ENCODE measurements at regions not wholly inside any gene's neighbourhood (a gene's known extent, or its start where the extent isn't known, plus 50 kb on each side); places are given as distances from the start of the nearest gene placed in this dataset.

GRCh38 chr1:189431447-189431846 is 1046.2 kb downstream of the BRINP3 start:
- H3K36me3 Mint-ChIP-seq (ENCODE audit: insufficient read depth), result no peaks in the 10 kb centered on the region
- peaks cover 4% of the 10 kb centered on the region for H3K4me1 Mint-ChIP-seq (ENCODE audit: low read depth)
- no peak overlapping the region for H3K27ac Mint-ChIP-seq
- no peaks in the 10 kb centered on the region for H3K9me3 Mint-ChIP-seq (ENCODE audit: low read depth)
- no peak overlapping the region for H3K4me3 Mint-ChIP-seq (ENCODE audit: low read depth)
- no peaks in the 10 kb centered on the region for H3K27me3 Mint-ChIP-seq
- DNase-seq (ENCODE audit: low spot score, unreplicated experiment), result no peak
- TF ChIP-seq CTCF (IDR thresholded peaks at IDR 0.05; ENCODE audit: unreplicated experiment), result no peak

GRCh38 chr1:189432753-189433152 is 1044.9 kb downstream of the BRINP3 start:
- no peak overlapping the region for H3K27ac Mint-ChIP-seq
- no peak for DNase-seq (ENCODE audit: low spot score, unreplicated experiment)
- no peaks in the 10 kb centered on the region for H3K36me3 Mint-ChIP-seq (ENCODE audit: insufficient read depth)
- TF ChIP-seq CTCF (IDR thresholded peaks at IDR 0.05; ENCODE audit: unreplicated experiment), result no peak
- H3K4me1 Mint-ChIP-seq (ENCODE audit: low read depth), result peaks cover under 1% of the 10 kb centered on the region
- H3K9me3 Mint-ChIP-seq (ENCODE audit: low read depth), result no peaks in the 10 kb centered on the region
- H3K4me3 Mint-ChIP-seq (ENCODE audit: low read depth), result no peak overlapping the region
- no peaks in the 10 kb centered on the region for H3K27me3 Mint-ChIP-seq

- no peaks in the 10 kb centered on the region for H3K4me1 Mint-ChIP-seq (ENCODE audit: low read depth)
- H3K4me3 Mint-ChIP-seq (ENCODE audit: low read depth), result no peak overlapping the region
- H3K27ac Mint-ChIP-seq, result no peak overlapping the region
- no peak for TF ChIP-seq CTCF (IDR thresholded peaks at IDR 0.05; ENCODE audit: unreplicated experiment)
- no peaks in the 10 kb centered on the region for H3K27me3 Mint-ChIP-seq
- no peak for DNase-seq (ENCODE audit: low spot score, unreplicated experiment)
- no peaks in the 10 kb centered on the region for H3K36me3 Mint-ChIP-seq (ENCODE audit: insufficient read depth)
- H3K9me3 Mint-ChIP-seq (ENCODE audit: low read depth), result no peaks in the 10 kb centered on the region
Observed at GRCh38 chr1:189434461-189434860, 1043.2 kb downstream of the BRINP3 start.

GRCh38 chr1:189435398-189435797 is 1042.3 kb downstream of the BRINP3 start:
- no peaks in the 10 kb centered on the region for H3K9me3 Mint-ChIP-seq (ENCODE audit: low read depth)
- no peak overlapping the region for H3K27ac Mint-ChIP-seq
- H3K36me3 Mint-ChIP-seq (ENCODE audit: insufficient read depth), result no peaks in the 10 kb centered on the region
- no peak for TF ChIP-seq CTCF (IDR thresholded peaks at IDR 0.05; ENCODE audit: unreplicated experiment)
- no peak for DNase-seq (ENCODE audit: low spot score, unreplicated experiment)
- H3K4me3 Mint-ChIP-seq (ENCODE audit: low read depth), result no peak overlapping the region
- H3K4me1 Mint-ChIP-seq (ENCODE audit: low read depth), result no peaks in the 10 kb centered on the region
- H3K27me3 Mint-ChIP-seq, result no peaks in the 10 kb centered on the region

- H3K9me3 Mint-ChIP-seq (ENCODE audit: low read depth), result no peaks in the 10 kb centered on the region
- H3K27ac Mint-ChIP-seq, result no peak overlapping the region
- no peak for DNase-seq (ENCODE audit: low spot score, unreplicated experiment)
- H3K27me3 Mint-ChIP-seq, result no peaks in the 10 kb centered on the region
- H3K36me3 Mint-ChIP-seq (ENCODE audit: insufficient read depth), result no peaks in the 10 kb centered on the region
- no peak for TF ChIP-seq CTCF (IDR thresholded peaks at IDR 0.05; ENCODE audit: unreplicated experiment)
- H3K4me3 Mint-ChIP-seq (ENCODE audit: low read depth), result no peak overlapping the region
- H3K4me1 Mint-ChIP-seq (ENCODE audit: low read depth), result no peaks in the 10 kb centered on the region
Observed at GRCh38 chr1:189438808-189439207, 1038.9 kb downstream of the BRINP3 start.

Measured in progenitor cell of endocrine pancreas (in vitro differentiated cells).